DOHH2 (cell line): ENCODE measurements at regions not wholly inside any gene's neighbourhood (a gene's known extent, or its start where the extent isn't known, plus 50 kb on each side); places are given as distances from the start of the nearest gene placed in this dataset.

Experiments
- EZH2phosphoT487 ChIP-seq: fragments of 200-600 bp; sonication (generic); IDR thresholded peaks from 2 replicates; pipeline ENCODE4 v1.6.1; 2017; ENCODE audit warnings: borderline replicate concordance, mild to moderate bottlenecking, antibody characterized with exemption, low read length, moderate library complexity, mixed read lengths
- TF ChIP-seq, protein P1 (sequence below): fragments of 200-600 bp; sonication (generic); IDR thresholded peaks from one replicate; pipeline ENCODE4 v1.5.1; 2014; ENCODE audit warnings: antibody characterized with exemption, mild to moderate bottlenecking, low read depth, low read length; ENCODE audit not compliant: poor library complexity, severe bottlenecking

DNA sequence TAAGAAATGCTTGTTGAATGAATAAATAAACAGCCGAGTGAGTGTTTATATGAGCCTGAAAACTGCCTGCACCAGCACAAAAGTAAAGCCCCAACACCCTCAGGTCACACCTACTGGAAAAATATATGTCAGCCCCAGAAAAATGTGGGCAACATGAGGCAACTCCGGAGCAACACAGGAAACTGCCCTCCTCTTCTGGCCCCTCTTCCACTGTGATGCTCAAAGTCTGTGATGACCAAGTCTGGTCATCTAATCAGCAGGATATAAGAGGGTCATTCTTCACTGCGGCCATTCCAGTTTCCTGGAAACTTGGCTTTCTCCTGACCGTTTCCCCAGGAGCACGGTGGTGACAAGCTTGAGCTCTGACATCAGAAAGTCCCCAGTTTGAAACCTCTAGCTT lies 159.6 kb upstream of the PZP start:
- TF ChIP-seq, protein P1, sequence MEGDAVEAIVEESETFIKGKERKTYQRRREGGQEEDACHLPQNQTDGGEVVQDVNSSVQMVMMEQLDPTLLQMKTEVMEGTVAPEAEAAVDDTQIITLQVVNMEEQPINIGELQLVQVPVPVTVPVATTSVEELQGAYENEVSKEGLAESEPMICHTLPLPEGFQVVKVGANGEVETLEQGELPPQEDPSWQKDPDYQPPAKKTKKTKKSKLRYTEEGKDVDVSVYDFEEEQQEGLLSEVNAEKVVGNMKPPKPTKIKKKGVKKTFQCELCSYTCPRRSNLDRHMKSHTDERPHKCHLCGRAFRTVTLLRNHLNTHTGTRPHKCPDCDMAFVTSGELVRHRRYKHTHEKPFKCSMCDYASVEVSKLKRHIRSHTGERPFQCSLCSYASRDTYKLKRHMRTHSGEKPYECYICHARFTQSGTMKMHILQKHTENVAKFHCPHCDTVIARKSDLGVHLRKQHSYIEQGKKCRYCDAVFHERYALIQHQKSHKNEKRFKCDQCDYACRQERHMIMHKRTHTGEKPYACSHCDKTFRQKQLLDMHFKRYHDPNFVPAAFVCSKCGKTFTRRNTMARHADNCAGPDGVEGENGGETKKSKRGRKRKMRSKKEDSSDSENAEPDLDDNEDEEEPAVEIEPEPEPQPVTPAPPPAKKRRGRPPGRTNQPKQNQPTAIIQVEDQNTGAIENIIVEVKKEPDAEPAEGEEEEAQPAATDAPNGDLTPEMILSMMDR, result no peak
- TF ChIP-seq EZH2phosphoT487, result no peak
